ENCODE measurements at regions not wholly inside any gene's neighbourhood (a gene's known extent, or its start where the extent isn't known, plus 50 kb on each side); places are given as distances from the start of the nearest gene placed in this dataset.
A peak's percentile ranks its signal among the peaks of the same experiment; 100 is the strongest.

DNA sequence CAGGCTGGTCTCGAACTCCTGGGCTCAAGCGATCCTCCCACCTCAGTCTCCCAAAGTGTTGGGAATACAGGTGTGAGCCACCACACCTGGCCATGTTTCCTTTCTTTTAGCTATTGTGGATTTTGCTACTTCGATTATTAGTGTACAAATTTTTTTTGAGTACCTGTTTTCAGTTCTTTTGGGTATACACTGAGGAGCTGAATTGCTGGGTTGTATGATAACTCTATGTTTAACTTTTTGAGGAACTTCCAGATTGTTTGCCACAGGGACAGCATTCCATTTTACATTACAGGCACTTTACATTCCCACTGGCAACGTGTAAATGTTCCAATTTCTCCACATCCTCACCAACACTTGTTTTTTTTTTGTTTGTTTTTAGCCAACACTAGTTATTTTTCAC, 198.1 kb upstream of the TBX3 start:
- no peak for DNase-seq

DNA sequence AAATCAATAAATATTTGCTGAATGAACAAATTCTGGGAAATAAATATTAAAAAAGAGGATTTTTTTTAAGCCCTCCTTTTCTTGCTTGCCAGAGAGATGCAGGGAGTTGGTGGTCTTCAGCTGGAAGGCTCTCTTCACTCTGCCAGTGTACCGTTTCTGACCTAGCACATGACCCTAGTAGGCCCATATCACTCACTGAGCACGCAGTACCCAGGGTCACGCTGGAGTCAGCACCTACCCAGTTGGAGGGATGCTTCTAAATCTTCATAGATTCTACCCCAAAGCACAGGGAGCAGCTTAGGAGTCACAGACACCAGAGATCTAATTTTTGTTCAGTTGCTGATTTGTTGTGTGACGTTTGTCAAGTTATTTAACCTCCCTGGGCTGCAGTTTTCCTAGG, 195.4 kb upstream of the TBX3 start:
- no peak for DNase-seq

DNA sequence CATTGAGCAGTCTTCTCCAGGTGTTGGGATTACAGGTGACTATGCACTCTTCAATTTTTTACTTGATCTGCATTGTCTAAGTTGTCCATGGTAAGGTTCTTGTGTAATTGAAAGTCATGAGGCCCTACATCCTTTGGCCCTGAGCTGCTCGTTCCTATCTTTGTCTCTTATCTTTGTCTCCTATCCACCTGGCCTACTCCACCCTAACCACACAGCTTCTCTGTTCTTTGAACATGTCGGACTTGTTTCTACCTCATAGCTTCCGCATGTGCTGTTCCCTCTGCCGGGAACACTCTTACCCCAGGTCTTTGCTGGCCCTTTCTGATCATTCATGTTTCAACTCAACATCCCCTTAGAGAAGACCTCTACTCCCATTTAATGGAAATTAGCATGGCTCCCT, 194.8 kb upstream of the TBX3 start:
- no peak for DNase-seq

DNA sequence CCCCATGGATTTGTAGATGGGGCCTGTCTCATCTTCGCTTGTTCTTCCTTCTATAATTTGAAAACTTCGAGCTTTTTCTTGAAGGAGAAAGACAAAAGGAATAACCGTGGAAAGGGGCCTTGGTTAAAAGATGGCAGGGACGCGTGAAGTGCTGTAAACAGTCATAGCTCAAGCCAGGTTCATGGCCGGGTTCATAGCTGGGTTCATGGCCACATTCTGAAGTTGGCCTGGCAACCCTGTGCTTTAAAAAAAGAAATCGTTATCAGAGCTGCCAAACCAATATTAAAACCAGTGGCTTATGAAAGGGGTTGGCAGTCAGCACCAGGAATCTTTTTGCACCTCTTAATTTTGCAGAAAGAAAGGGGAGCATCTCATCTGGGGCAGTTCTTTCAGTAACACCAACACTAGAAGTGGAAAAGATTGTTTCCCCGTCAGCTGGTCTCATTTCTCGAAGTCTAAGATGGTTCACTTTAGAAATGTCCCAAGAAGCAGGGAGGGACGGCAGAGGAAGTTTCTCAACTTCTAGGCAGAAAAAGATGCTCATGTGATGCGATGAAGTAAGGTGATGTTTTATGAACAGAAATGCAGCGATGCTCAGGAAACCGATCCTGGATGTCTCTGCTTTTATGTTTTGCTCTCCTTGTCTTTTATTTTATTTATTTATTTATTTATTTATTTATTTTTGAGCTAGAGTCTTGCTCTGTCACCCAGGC, 193.1 kb upstream of the TBX3 start:
- no peak for DNase-seq

DNA sequence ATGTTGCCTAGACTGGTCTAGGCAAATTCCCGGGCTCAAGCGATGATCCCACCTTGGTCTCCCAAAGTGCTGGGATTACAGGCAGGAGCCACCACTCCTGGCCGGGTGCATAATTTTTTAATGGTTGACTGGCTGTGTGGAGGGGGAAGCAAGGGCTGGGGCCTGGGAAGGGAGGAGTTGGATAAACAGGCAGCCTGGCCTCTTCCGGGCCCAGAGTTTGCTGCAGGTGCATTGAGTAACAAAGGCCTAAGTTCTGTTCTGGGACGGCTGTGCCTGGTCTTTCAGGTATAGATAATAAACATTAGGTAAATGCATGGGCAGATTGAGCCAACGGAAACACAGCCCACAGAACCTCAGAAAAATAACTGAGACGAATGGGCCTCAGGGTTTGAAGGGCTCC, 191.3 kb upstream of the TBX3 start:
- DNase-seq = no peak

DNA sequence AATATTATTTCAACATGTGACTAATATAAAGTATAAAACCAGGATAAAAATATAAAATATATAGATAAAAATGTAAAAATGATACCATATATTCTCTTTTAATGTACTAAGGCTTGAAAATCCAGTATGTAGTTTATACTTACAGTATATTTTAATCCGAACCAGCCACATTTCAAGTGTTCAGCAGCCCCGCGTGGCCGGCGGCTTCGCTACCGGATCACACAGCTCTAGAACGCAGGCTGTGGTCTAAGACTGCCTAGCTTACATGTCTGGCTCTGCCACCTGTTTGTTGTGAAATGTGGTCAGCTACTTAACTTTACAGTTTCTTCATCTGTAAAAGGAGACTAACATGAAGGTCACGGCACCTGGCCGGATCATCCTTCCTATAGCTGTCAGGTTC, 189.7 kb upstream of the TBX3 start:
- no peak for DNase-seq

DNA sequence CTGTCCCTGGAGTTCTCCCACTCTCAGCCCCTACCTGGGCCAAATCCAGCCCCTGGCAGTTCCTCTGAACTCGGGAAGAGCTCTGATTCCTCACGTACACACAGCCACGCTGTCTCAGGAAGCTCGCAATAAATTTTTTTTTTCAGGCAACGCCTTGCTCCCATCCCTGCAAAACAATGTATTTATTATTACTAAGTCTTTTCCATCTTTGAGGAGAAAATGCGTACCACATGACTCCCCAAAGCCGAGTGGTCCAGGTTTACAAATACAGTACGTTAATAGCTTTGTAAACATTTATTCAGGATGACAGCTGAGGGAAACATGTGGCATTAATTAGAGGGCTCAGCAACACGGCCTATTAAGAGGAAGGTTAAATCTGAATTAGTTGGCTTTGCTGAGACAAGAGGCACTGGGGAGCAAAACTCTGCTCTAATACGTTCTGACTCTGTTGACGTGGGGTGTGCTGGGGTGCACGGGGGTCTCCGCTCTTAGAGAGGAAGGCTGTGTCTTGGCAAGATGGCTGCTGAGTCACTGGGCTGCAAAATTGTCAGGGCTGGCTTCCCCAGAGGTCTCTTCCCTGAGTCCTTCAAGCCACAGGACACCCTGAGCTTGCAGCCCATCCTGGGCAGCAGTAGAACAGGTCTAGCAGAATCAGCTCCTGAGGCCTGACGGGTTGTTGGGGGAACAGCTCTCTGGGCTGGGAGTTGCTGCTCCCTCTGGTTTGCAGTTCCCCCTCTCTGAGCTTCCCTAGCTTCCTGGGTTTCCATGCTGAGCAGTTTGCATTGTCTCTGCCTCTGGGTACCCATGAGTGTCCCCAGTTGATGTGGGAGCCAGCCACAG, 185.2 kb upstream of the TBX3 start:
- DNase-seq = peak; percentile 55

DNA sequence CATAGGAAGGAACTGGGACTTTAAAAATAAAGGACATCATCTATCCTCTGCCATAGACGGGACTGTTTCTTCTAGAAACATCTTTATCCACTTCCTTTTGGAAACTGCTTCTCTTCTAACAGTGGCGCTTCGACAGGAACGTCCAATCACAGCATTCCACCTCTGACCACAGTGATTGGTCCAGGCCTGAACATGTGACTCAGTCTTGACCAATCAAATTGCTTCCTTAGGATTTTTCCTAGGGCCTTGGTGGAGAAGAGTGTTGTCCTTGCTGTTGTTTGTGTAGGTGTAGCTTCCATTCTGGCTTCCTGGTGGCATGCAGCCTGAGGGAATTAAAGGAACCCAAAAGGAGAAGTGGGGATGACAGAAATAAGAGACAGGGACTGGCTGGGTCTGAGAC, 182.4 kb upstream of the TBX3 start:
- DNase-seq = no peak

DNA sequence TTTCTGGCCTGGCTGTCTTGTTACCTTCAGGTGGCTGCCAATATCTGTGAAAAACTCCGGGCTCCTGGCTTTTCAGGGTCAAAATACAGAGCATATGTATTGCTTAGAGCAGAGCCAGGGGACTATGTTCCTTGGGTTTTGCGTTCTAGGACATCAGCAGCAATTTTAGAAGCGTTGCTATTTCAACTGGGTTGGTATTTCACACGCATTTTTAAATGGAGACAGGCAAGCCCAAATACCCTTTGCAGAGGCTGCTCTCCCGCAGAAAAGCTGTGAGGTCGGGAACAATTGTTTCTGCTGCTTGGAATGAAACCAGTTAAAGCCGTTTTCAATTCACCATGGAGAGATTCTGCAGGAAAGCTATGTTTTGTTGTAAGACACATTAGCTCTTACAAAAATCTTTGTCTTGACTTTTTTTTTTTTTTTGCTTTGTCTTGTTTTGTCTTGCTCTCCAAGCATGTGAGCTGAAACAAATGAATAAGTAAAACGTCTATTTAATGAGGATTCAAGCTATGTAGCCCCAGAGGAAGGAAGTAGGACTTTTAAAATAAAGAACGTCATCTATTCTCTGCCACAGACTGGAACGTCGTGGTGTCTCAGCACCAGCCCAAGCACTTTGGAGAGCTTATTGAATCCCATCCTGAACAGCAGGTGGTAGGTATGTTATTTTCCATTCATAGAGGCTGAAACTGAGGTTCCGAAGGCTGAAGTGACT, 181.0 kb upstream of the TBX3 start:
- no peak for DNase-seq

DNA sequence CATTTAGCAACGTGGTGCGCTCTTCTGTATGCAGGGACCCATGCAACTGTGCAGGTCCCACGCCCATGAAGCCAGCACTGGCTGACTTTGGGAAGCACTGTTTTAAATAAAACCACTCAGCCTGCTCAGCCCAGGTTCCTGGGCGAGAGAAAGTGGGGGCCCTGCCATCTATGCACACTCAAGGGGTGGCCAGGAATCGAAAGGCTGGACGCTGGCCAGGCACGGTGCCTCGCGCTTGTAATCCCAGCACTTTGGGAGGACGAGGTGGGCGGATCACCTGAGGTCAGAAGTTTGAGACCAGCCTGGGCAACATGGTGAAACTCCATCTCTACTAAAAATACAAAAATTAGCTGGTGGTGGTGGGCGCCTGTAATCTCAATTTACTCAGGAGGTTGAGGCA, 179.9 kb upstream of the TBX3 start:
- no peak for DNase-seq

DNA sequence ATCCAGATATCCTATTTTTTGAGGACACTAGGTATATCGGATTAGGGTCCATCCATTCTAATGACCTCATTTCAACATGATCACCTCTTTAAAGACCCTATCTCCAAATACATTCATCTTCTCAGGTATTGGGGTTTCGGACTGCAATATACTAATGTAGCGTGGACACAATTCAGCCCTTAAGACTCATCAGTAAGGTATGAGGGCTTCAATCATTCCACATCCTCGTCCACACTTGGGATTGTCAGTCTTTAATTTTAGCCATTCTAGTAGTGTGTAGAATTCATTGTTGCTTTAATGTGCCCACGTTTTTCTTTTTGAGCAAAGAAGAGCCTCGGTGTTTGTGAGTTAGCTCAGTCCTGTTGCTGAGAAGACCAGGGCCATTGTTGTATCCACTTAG, 177.0 kb upstream of the TBX3 start:
- DNase-seq = no peak

DNA sequence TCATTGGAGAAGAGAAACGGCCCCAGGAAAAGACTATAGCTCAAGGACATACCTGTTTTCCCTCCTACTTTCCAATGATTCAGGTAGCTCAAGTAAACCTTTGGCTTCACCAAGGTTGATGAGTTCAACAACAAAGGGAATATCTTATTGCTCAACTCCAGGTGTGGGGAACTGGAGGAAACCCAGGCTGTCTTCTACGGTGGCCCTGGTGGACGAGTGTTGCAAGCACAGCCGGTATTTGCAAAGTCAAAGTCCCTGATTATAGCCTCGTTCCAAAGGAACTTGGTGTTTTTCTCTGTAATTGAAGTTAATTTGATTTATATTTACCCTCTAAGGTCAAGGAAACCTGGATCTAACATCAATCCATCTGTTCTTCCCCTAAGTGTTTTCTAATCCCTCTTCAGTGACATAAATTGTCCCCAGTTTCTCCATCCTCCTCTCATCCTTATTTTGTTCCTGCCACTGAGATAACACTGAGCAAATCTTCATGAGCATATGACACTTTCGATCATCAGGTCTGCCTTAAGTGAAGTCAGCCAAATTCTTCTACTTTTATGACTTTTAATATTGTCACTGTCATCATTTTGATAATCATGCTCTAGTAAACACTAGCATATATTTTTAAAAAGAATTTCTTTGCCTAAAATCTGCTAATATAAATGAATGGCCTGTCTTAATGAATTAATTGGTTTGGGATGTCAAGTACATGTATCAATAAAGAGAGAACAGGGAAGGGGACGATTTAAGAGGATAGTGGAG, 174.6 kb upstream of the TBX3 start:
- no peak for DNase-seq

DNA sequence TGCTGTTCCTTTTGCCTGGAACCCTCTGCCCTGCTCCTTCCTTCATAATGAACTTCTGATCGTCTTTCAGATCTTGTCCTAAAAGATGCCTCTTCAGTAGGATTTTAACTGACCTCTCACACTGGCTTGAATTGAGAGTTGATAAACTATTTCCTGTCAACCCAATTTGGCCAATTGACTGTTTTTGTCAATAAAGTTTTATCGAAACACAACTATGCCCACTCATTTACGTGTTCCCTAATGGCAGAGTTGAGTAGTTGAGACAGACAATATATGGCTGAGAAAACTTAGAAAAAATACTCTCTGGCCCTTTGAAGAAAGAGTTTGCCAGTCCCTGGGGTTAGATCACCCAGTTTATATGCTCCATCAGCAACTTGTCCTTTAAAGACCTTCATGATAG, 171.7 kb upstream of the TBX3 start:
- no peak for DNase-seq

DNA sequence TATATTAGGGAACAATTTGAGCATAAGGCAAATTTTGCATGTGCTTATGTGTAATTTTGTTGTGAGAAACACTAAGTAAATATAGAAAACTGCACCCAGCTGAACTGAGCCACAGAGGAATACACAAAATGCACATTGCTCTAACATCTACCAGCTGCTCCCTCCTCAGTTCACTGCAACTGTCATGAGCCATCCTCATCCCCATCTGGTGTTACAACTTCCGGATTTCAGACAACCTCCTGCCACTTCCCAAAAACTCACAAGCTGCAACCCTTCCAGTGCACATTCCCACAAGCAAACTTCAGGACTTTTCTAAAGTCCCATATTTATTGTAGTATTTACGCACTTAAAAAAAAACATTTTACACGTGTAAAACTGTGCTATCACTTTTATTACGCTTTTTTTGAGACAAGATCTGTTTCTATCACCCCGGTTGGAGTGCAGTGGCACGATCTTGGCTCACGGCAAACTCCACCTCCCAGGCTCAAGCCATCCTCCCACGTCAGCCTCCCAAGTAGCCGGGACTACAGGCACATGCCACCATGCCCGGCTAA, 169.1 kb upstream of the TBX3 start:
- DNase-seq = peak; percentile 44

DNA sequence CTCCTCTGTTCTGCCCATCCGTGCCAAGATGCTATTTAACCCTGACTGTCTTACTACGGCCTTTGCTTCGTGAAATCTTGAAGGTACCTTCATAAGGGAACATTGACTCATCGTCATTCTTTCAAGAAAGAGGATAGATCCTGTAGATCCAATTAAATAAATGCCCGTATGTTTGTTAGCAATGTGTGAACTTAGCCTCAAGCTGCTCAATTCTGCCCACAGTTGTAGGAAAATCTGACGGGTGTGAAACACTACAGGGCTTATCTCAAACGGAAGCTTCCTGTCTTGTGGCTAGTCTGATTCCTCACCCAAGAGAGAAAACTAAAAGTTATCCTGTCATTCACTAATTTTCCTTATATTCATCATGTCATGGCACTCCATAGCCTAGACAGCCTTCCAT, 168.0 kb upstream of the TBX3 start:
- DNase-seq = no peak

DNA sequence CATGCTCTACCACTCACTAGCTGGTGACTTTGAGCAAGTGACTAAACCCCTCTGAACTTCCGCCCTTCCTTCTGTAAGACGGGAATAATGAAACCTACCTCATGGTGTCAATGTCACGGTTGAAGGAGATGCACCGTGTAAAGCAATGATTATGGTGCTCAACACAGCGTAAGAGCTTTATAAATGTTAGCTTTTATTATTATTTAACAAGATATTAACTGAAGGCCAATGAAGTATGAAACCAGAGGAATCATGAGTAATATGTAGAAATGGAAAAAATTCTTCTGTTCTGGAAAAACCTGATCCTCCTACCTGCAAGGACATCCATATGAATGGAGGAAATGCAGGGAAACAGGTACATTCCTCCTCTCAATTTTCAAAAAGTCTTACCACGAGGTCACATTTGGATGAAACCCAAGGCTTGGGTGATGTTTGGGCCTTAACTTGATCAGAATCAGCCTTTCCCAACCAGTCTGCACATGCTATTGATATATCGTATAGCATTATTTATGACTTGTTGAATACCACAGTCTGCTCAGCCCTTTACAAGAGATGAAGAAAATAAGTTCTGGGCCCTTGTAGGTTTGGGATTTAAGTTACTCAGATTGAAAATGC, 166.8 kb upstream of the TBX3 start:
- DNase-seq = no peak

DNA sequence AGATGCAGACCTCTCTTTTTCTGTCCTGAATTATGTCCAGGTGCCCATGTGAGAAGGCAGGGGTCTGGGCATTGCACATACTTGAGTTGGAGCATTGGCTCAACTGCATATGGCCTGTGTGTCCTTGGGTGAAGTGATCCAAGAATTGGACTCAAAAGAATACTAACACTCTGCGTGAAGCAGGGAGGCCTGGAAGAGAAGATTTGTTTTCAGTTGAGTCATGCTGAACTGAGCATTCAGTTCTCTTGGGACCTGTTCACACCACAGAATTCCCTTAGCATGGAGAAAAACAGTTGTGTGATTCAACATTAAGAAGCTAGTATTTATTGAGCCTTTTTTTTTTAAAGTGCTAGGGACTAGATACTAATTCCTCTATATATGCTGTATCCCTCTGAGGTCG, 164.7 kb upstream of the TBX3 start:
- peak; percentile 96 for DNase-seq

DNA sequence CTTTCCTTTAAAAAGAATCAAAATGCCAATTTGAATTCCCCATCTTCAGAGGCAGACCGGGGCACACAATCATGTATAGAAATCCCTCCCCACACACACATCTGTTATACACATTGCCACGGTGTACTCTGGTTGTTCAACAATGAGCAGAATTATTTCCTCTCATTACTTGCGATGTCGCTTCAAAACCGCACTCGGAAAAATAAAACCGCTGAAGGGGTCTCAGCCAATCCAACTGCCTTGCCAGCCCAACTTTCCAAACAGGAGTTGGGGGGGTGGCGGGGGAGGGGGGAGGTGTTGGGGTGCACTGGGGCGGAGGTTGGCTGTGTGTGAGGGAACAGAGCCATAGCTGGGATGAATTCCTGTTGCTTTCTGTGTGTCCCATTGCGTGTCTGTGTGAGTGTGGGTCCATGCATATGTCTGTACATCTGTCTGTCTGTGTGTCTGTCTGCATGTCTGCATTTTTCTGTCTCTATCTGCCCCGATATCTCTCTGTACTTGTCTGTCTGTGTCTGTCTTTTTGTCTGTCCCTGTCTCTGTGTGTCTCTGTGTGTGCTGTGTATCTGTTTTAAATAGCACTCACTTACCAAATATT, 163.6 kb upstream of the TBX3 start:
- DNase-seq = peak; percentile 49

DNA sequence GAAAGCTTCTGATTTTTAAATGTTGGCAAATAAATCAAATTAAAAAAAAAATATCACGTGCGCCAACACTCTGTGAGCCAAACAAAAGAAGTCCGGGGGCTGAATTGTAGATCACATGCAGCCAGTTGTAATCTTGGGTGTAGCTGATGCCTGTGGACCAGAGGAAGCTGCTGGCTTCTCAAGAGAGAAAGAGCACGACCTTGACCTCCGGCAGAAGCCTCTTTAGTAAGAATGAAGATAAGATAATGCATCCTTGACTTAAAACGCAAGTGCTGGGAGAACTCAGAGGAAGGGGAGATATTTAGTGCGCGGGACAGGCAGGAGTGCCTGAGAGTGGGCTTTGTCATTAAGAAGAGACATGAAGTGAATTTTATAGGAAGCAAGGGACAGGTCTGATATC, 162.8 kb upstream of the TBX3 start:
- no peak for DNase-seq

DNA sequence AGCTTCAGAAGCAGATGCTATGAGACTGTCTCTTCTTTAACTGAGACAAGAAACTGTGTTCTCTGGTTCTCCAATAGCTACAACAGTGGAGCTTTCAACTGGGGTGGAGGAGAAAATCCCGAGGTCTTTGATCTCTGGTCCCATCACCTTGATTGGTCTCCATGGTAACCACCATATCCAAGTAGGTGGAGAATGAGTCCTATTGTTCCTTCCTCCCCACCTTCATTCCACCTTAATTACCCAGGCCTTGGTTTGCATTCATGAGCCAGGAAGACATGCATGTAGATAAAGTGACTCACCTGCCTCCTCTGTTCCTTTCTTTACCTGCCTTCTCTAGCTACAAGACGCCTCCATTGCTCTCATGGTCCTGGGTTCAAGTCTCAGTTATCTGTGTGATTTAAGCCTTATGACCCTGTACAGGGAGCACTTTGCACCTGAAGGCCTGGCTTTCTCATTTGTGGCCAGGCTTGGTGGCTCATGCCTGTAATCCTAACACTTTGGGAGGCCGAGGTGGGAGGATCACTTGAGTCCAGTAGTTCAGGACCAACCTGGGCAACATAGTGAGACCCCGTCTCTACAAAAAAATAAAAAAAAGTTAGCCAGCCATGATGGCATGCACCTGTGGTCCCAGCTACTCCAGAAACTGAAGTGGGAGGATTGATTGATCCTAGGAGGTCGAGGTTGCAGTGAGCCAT, 157.7 kb upstream of the TBX3 start:
- DNase-seq = no peak

DNA sequence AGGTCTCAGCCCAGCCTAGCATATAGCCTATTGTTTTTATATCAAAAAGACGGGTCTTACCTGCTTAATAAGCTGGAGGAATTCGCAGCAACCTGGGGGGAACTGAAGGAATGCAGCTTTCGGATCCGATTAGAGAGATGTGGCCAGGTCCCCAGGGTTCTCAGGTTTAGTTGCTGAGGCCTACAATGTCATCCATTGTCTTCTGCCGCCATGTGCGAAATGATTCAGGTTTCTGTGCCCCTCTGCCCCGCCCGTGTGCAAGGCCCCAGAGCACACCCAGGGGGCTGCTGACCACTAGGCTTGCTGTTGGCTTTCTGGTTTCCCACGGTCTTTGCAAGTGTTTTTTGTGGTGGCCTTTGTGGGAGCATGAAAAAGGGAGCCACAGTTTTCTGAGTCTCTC, 154.5 kb upstream of the TBX3 start:
- no peak for DNase-seq

All from fibroblast of skin of scalp (primary cell).